Epithelial cell of proximal tubule (primary cell): ENCODE measurements at regions not wholly inside any gene's neighbourhood (a gene's known extent, or its start where the extent isn't known, plus 50 kb on each side); places are given as distances from the start of the nearest gene placed in this dataset.

Source experiments
- DNase-seq: peaks from one replicate; pipeline ENCODE4 v3.0.0-alpha.2; 2011; ENCODE audit warnings: low read depth
- H3K4me3 ChIP-seq: 2 replicates; pipeline ENCODE4 v1.5.1; 2011; ENCODE audit warnings: low read depth, mild to moderate bottlenecking, low read length
- TF ChIP-seq, protein P1 (sequence below): conservative IDR thresholded peaks from 2 replicates; pipeline ENCODE4 v1.5.1; 2012; ENCODE audit warnings: low read depth, mild to moderate bottlenecking, low read length

DNA sequence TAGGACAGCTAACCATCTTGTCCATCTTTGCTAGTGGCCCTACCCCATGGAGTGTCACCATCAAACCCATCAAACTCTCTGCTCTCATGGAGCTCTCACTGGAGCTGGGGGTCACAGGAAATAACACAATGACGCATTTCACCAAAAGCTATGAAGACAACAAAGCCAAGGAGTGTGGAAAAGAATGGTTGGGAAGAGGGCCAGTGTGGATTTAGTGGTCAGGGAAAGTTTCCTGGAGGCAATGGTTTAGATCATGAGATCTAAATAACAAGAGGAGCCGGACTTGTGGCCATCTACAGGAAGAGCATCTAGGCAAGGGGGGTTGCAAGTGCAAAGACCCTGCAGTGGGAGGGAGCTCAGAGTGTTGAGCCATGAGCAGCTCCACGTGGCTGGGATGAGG lies 189.5 kb downstream of the BMP7 start:
- TF ChIP-seq, protein P1, sequence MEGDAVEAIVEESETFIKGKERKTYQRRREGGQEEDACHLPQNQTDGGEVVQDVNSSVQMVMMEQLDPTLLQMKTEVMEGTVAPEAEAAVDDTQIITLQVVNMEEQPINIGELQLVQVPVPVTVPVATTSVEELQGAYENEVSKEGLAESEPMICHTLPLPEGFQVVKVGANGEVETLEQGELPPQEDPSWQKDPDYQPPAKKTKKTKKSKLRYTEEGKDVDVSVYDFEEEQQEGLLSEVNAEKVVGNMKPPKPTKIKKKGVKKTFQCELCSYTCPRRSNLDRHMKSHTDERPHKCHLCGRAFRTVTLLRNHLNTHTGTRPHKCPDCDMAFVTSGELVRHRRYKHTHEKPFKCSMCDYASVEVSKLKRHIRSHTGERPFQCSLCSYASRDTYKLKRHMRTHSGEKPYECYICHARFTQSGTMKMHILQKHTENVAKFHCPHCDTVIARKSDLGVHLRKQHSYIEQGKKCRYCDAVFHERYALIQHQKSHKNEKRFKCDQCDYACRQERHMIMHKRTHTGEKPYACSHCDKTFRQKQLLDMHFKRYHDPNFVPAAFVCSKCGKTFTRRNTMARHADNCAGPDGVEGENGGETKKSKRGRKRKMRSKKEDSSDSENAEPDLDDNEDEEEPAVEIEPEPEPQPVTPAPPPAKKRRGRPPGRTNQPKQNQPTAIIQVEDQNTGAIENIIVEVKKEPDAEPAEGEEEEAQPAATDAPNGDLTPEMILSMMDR: no peak
- DNase-seq: no peak
- H3K4me3 ChIP-seq: no peak overlapping the region

DNA sequence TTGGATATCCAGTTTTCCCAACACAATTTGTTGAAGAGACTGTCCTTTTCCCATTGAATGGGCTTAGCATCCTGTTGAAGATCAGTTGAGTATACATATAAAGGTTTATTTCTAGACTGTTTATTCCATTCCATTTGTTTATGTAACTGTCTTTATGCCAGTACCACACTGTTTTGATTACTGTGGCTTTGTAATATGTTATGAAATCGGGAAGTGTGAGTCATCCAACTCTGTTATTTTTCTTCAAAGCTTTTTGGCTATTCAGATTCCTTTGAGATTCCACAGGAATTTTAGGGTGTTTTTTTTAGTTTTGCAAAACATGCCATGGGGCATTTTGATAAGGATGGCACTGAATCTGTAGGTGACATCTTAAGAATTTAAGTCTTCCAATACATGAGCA lies 188.3 kb downstream of the BMP7 start:
- DNase-seq: no peak
- TF ChIP-seq, protein P1: no peak
- H3K4me3 ChIP-seq: no peak overlapping the region

DNA sequence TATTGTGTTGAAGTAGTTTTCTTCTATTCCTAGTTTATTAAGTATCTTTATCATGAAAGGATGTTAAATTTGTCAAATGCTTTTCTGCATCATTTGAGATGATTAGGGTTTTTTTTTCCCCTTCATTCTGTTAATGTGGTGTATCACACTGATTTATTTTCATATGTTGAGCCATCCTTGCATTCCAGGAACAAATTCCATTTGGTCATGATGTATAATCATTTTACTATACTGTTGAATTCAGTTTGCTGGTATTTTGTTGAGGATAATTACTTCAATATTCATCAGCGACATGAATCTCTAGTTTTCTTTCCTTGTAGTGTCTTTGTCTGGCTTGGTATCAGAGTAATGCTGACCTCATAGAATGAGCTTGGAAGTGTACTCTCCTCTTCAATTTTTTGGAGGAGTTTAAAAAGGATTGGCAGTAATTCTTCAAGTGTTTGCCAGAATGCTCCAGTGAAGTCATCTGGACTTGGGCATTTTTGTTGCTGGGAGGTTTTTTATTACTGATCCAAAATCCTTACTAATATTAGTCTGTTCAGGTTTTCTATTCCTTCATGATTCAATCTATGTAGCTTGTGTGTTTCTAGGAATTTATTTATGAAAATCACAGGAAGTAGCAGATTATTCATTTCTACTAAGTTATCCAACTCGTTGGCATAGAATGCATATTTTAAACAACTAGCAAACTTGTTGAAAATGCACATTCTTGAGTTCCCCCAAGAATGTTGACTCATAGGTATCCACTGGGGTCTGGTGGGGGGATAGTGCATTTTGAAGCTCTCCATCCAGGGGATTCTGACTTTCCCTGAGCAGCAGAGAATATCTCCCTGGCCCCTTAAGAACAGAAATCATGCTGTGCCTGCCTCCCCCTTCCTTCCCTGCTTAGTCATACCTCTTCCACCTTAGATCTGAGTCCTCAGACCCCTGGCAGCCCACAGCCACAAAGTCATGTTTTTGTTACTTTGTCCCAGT lies 187.1 kb downstream of the BMP7 start:
- TF ChIP-seq, protein P1: no peak
- H3K4me3 ChIP-seq: no peak overlapping the region
- no peak for DNase-seq

DNA sequence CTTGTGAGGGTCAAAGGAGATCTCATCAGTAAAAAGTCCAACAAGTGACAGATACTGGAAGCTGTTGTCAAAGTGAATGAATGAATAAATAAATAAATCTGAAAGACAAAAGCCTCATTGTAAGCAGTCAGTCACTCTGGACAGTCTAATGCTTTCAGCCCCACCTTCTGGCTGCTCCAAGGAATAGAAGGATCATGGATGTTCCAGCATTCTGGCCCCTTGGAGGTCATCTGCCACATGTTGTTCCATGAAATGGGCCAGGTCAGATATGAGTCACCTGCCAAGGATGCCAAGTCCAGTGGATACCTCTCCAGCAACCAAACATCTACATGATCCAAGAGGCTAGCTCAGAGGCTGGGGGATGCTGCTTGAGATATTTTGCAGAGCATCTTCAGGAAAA lies 185.6 kb downstream of the BMP7 start:
- TF ChIP-seq, protein P1: no peak
- no peak for DNase-seq

DNA sequence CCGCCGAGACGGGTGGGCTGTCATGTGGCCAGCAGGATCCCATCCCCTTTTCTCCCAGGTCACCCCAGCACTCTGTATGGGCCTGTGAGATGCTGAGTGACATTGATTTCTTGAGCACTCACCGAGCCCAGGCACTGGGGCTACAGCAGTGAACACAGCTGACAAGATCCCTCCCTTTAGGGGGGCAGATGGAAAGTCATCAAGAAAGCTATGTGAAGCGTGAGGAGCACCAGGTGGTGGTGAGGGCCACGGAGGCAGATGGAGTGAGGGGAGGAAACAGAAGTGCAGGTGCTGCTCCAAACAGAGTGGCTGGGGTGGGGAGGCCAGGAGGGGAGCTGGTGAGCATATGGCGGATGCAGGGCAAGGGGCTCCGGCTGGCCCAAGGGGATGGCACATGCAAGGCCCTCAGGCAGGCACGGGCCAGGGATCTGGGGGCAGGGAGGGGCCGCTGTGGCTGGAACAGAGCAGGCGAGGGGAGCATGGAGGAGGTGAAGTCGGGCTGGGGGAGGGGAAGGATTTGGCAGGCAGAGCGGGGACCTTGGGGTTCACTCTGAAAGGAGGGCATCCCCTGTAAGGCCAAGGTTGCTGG lies 184.0 kb downstream of the BMP7 start:
- no peak for DNase-seq
- no peak overlapping the region for H3K4me3 ChIP-seq
- TF ChIP-seq, protein P1: no peak

More for the DNA sequence above, 185.6 kb downstream of the BMP7 start:
- no peak overlapping the region for H3K4me3 ChIP-seq

DNA sequence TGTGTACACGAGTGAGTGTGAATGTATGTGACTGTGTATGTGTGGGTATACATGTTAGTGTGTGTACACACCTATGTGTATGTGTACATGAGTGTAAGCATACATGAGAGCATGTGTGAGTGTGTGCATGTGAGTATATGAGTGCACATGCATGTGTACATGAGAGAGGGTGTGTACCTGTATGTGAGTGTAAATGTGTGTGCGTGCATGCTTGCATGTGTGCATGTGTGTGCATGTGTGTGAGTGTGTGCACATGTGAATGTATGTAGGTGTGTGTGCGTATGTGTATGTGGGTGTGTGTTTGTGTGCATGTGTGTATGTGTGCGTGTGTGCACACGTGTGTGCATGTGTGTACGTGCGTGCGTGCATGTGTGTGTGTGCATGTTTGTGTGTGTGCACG lies 183.4 kb downstream of the BMP7 start:
- DNase-seq: no peak
- no peak overlapping the region for H3K4me3 ChIP-seq
- TF ChIP-seq, protein P1: no peak
